SH-SY5Y (cell line): ENCODE measurements at regions not wholly inside any gene's neighbourhood (a gene's known extent, or its start where the extent isn't known, plus 50 kb on each side); places are given as distances from the start of the nearest gene placed in this dataset.

Experiments used
- GATA2 ChIP-seq: IDR thresholded peaks from 2 replicates; pipeline ENCODE4 v1.6.1; 2011; ENCODE audit warnings: mild to moderate bottlenecking, low read depth, low read length
- GATA3 ChIP-seq: IDR thresholded peaks from 2 replicates; pipeline ENCODE4 v1.6.1; 2011; ENCODE audit warnings: low read depth, mild to moderate bottlenecking, low read length, moderate library complexity

- TF ChIP-seq GATA2 (no peak), GATA3 (no peak)
Observed at GRCh38 chr6:139520321-139520768, 145.9 kb upstream of the CITED2 start.

- no peak for TF ChIP-seq GATA2
Observed at GRCh38 chr6:139519571-139520031, 145.2 kb upstream of the CITED2 start.

- TF ChIP-seq GATA3 (no peak), GATA2 (no peak)
Observed at GRCh38 chr6:139519097-139519496, 144.6 kb upstream of the CITED2 start.

GRCh38 chr6:139518556-139519091, 144.2 kb upstream of the CITED2 start:
- TF ChIP-seq GATA3: no peak
- TF ChIP-seq GATA2: no peak

GRCh38 chr6:139515511-139515910, 141.1 kb upstream of the CITED2 start:
- no peak for TF ChIP-seq GATA3

GRCh38 chr6:139514819-139515218, 140.4 kb upstream of the CITED2 start:
- no peak for TF ChIP-seq GATA2
- no peak for TF ChIP-seq GATA3

GRCh38 chr6:139510040-139510790, 135.8 kb upstream of the CITED2 start:
- no peak for TF ChIP-seq GATA3
- TF ChIP-seq GATA2: no peak

- TF ChIP-seq GATA3 (no peak), GATA2 (no peak)
Observed at GRCh38 chr6:139509167-139509566, 134.7 kb upstream of the CITED2 start.

- TF ChIP-seq GATA2: no peak
- no peak for TF ChIP-seq GATA3
Observed at GRCh38 chr6:139508576-139508975, 134.1 kb upstream of the CITED2 start.

GRCh38 chr6:139508023-139508422, 133.6 kb upstream of the CITED2 start:
- TF ChIP-seq GATA2 (no peak), GATA3 (no peak)

GRCh38 chr6:139500977-139501376, 126.5 kb upstream of the CITED2 start:
- TF ChIP-seq GATA3 (no peak), GATA2 (no peak)

GRCh38 chr6:139498715-139499114, 124.3 kb upstream of the CITED2 start:
- TF ChIP-seq GATA2: no peak
- no peak for TF ChIP-seq GATA3

- TF ChIP-seq GATA2: no peak
- TF ChIP-seq GATA3: no peak
Observed at GRCh38 chr6:139497345-139497961, 123.0 kb upstream of the CITED2 start.

GRCh38 chr6:139496654-139497344, 122.4 kb upstream of the CITED2 start:
- TF ChIP-seq GATA3 (no peak), GATA2 (no peak)
